Gastroesophageal sphincter (tissue), 4 donors: ENCODE measurements at regions not wholly inside any gene's neighbourhood (a gene's known extent, or its start where the extent isn't known, plus 50 kb on each side); places are given as distances from the start of the nearest gene placed in this dataset.

ENCODE experiments used
- ATAC-seq: fragments of 150-250 bp; one replicate; pipeline ENCODE4 v1.9.1; 2016; ENCODE audit warnings: mild to moderate bottlenecking, moderate library complexity
- H3K27ac ChIP-seq, 4 donors: fragments of 200-600 bp; sonication (generic) in 3 of 4; 1 replicate in 3 of 4; 2 replicates in 1 of 4; pipeline ENCODE4 v1.5.1; 2016 to 2019
- H3K27me3 ChIP-seq: fragments of 200-600 bp; sonication (generic); one replicate; pipeline ENCODE4 v1.5.1; 2019
- H3K36me3 ChIP-seq, 2 donors: fragments of 200-600 bp; sonication (generic); one replicate each; pipeline ENCODE4 v1.5.1; 2019; ENCODE audit warnings: control low read depth in 1 of 2
- H3K4me1 ChIP-seq, 3 donors: fragments of 200-600 bp; sonication (generic); 1 replicate in 2 of 3; 2 replicates in 1 of 3; pipeline ENCODE4 v1.5.1; 2016 to 2019; ENCODE audit warnings: control low read depth in 2 of 3
- H3K4me3 ChIP-seq, 2 donors: fragments of 200-600 bp; sonication (generic); one replicate each; pipeline ENCODE4 v1.5.1; 2019; ENCODE audit warnings: mild to moderate bottlenecking in 1 of 2, moderate library complexity in 1 of 2
- H3K9me3 ChIP-seq, 3 donors: fragments of 200-600 bp; sonication (generic); one replicate each; pipeline ENCODE4 v1.5.1; 2017 to 2019; ENCODE audit warnings: control low read depth in 2 of 3
- CTCF ChIP-seq, 4 experiments: fragments of 200-600 bp in 2 of 4; fragments of 450-650 bp in 2 of 4; sonication (generic) in 1 of 4; IDR thresholded peaks; one replicate each; pipeline ENCODE4 v1.5.1; 2017 to 2019; ENCODE audit warnings: antibody characterized with exemption in 4 of 4, mild to moderate bottlenecking in 2 of 4, moderate library complexity in 2 of 4
- EP300 ChIP-seq: sonication (generic); formaldehyde crosslinking; IDR thresholded peaks from one replicate; pipeline ENCODE4 v1.6.1; 2017; ENCODE audit warnings: antibody characterized with exemption, mild to moderate bottlenecking
- POLR2A ChIP-seq, 2 donors: fragments of 450-650 bp; IDR thresholded peaks; one replicate each; pipeline ENCODE4 v1.6.1; 2017; ENCODE audit warnings: antibody characterized with exemption in 2 of 2, mild to moderate bottlenecking in 2 of 2, moderate library complexity in 1 of 2
- POLR2AphosphoS5 ChIP-seq: sonication (generic); formaldehyde crosslinking; IDR thresholded peaks from one replicate; pipeline ENCODE4 v1.6.1; 2017; ENCODE audit warnings: antibody characterized with exemption
- WGBS, 2 donors: methylation state at CpG; one replicate each; pipeline ENCODE4 v1.1.5; 2018; ENCODE audit warnings: low coverage in 1 of 2; 5-methylcytosine and 5-hydroxymethylcytosine counted together

DNA sequence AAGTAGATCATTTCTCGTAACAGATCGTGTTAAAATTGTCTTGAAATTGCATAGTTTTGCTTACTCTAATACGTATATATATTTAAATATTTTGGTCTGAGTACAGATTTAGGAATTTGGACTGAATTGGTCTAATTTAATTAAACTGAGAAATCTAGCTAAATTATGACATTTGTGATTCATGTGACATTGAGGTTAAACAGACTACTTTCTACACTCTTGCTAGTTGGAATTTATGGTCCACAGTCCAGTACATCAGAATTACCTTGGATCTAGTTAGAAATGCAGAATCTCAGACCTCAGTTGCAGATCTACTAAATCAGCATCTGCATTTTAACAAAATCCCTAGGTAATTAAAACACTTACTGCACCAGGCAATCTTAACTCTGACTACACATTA lies 609.7 kb upstream of the GOLIM4 start:
- TF ChIP-seq POLR2AphosphoS5: no peak
- no peak for TF ChIP-seq EP300
- no peak for TF ChIP-seq CTCF (IDR thresholded peaks at IDR 0.05)
- WGBS, 2 donors: 87% methylated on average over 3 of the region's 3 CpGs
- no peaks in the 10 kb centered on the region for H3K27me3 ChIP-seq
- ATAC-seq: no peak
- H3K36me3 ChIP-seq: no peaks in the 10 kb centered on the region
- no peak overlapping the region for H3K27ac ChIP-seq
- H3K4me3 ChIP-seq: no peak overlapping the region
- H3K9me3 ChIP-seq: peaks cover 0 to 8% (median 0%) of the 10 kb centered on the region in 3 donors
- H3K4me1 ChIP-seq: no peaks in the 10 kb centered on the region

DNA sequence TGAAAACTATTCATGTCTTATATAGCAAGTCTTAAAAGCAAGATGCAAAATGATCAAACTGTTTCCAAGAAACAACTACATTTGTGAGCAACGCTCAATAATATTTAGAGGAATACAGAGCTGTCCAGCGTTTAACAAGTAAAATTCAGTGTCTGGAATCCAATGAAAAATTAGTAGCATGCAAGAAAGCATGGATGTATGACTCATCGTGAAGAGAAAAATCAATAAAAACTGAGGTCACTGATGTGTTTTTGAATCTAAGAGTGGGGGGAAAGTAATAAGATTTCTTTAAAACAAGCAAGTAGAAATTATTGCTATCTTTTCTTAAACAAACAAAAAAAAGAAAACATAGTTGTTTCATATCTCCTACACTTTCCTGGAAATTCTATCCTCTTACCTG lies 600.3 kb upstream of the GOLIM4 start:
- H3K36me3 ChIP-seq: no peaks in the 10 kb centered on the region
- no peaks in the 10 kb centered on the region for H3K4me1 ChIP-seq
- H3K4me3 ChIP-seq: no peak overlapping the region
- TF ChIP-seq EP300: no peak
- TF ChIP-seq POLR2A (IDR thresholded peaks at IDR 0.05): no peak
- no peak for TF ChIP-seq CTCF (IDR thresholded peaks at IDR 0.05)
- no peak for TF ChIP-seq POLR2AphosphoS5
- H3K27me3 ChIP-seq: no peaks in the 10 kb centered on the region
- WGBS, 2 donors: 66 to 82% methylated on average over 3 of the region's 3 CpGs
- no peak for ATAC-seq
- no peak overlapping the region for H3K27ac ChIP-seq
- H3K9me3 ChIP-seq: peaks cover 0 to 9% (median 0%) of the 10 kb centered on the region in 3 donors

DNA sequence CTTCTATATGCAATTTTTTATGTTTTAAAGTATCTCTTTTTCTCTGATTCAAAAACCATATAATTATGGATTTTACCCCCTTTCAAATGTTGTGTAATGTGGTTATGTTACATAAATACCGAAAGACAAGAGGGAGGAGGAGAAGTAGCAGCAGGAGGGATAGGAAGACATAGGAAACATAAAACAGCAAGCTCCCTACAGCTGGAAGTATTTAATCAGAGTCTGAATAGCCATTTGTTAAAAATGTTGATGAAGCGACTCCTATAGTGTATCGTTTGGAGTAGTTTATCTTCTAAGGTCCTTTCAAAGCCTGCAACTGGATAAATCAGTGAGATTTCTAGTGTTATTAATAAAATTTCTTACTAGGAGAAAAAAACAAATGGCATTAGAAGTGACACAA lies 598.1 kb upstream of the GOLIM4 start:
- no peak for ATAC-seq
- TF ChIP-seq POLR2AphosphoS5 (no peak), POLR2A (IDR thresholded peaks at IDR 0.05) (no peak), CTCF (IDR thresholded peaks at IDR 0.05) (no peak), EP300 (no peak)
- H3K36me3 ChIP-seq: no peaks in the 10 kb centered on the region
- no peaks in the 10 kb centered on the region for H3K27me3 ChIP-seq
- H3K4me1 ChIP-seq: no peaks in the 10 kb centered on the region
- WGBS, 2 donors: 39 to 47% methylated on average over 2 to 3 of the region's 3 CpGs
- no peak overlapping the region for H3K4me3 ChIP-seq
- no peak overlapping the region for H3K27ac ChIP-seq
- no peaks in the 10 kb centered on the region for H3K9me3 ChIP-seq

DNA sequence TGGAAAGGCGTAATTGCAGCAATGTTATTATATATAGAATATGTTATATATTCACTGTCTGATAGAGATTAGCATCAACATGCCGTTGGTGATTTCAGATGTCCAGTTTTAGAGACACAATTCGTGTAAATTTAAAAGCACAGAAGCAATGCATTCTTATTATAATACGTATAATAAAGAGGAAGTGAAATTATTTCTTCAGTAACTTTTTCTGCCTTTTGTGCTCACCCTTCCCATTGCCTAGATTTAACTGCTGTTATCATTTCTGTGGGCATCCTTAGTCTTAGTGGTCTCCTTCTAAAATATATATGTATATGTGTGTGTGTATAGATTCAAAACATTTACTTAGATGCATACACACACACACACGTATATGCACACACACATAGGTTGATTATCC lies 592.5 kb upstream of the GOLIM4 start:
- Histone ChIP-seq H3K4me3 (no peak overlapping the region), H3K36me3 (no peaks in the 10 kb centered on the region), H3K4me1 (no peaks in the 10 kb centered on the region), H3K9me3 (no peaks in the 10 kb centered on the region), H3K27ac (no peak overlapping the region), H3K27me3 (no peaks in the 10 kb centered on the region)
- TF ChIP-seq POLR2A (IDR thresholded peaks at IDR 0.05) (no peak), POLR2AphosphoS5 (no peak), EP300 (no peak), CTCF (IDR thresholded peaks at IDR 0.05) (no peak)
- WGBS, 2 donors: 67 to 82% methylated on average over 5 of the region's 5 CpGs
- ATAC-seq: no peak

GRCh38 chr3:168684519-168684918 lies 588.8 kb upstream of the GOLIM4 start:
- TF ChIP-seq CTCF (IDR thresholded peaks at IDR 0.05): no peak
- no peak for TF ChIP-seq POLR2A (IDR thresholded peaks at IDR 0.05)
- TF ChIP-seq POLR2AphosphoS5: no peak
- TF ChIP-seq EP300: no peak
- Histone ChIP-seq H3K27me3 (no peaks in the 10 kb centered on the region), H3K9me3 (no peaks in the 10 kb centered on the region), H3K36me3 (no peaks in the 10 kb centered on the region), H3K4me3 (no peak overlapping the region), H3K4me1 (no peaks in the 10 kb centered on the region), H3K27ac (no peak overlapping the region)
- WGBS, 2 donors: 83 to 89% methylated on average over 2 to 6 of the region's 6 CpGs
- no peak for ATAC-seq
